ENCODE measurements at regions not wholly inside any gene's neighbourhood (a gene's known extent, or its start where the extent isn't known, plus 50 kb on each side); places are given as distances from the start of the nearest gene placed in this dataset.

GRCh38 chr3:20811006-20811405, 625.0 kb upstream of the SGO1 start:
- H3K36me3 Mint-ChIP-seq (ENCODE audit: insufficient read depth in 1 of 3, low read depth in 3 of 3), result no peaks in the 10 kb centered on the region
- Histone ChIP-seq H2BK12ac (ENCODE audit: insufficient read length, low read depth, low read length) (no peak overlapping the region), H3K9me3 (ENCODE audit: control insufficient read depth, low read depth, low read length) (no peaks in the 10 kb centered on the region), H2AFZ (ENCODE audit: low read length) (no peak overlapping the region), H3K23me2 (ENCODE audit: insufficient read length, low read depth, low read length, poor library complexity, severe bottlenecking) (no peaks in the 10 kb centered on the region), H4K20me1 (ENCODE audit: control insufficient read depth, insufficient read depth, insufficient read length) (no peaks in the 10 kb centered on the region), H2AK5ac (ENCODE audit: insufficient read length, low read length) (no peak overlapping the region), H3K9ac (ENCODE audit: extremely low read depth, insufficient read length, low read length) (no peak overlapping the region), H2BK15ac (ENCODE audit: low read depth, low read length) (no peak overlapping the region), H3T11ph (ENCODE audit: low read length) (no peak overlapping the region), H3K79me1 (ENCODE audit: insufficient read depth, low read depth, low read length, poor library complexity, severe bottlenecking) (no peaks in the 10 kb centered on the region), H3K14ac (ENCODE audit: insufficient read depth, low read length) (no peak overlapping the region), H2BK120ac (ENCODE audit: low read depth, low read length, poor library complexity, severe bottlenecking) (no peak overlapping the region), H4K5ac (ENCODE audit: insufficient read length, low read depth, low read length) (no peak overlapping the region), H4K8ac (replicated peaks; ENCODE audit: insufficient read length, low read depth, low read length) (no peak overlapping the region), H3K27me3 (ENCODE audit: insufficient read depth, low read length) (no peaks in the 10 kb centered on the region), H2BK5ac (ENCODE audit: insufficient read length, low read length) (no peak overlapping the region), H2BK20ac (ENCODE audit: low read depth, low read length, poor library complexity, severe bottlenecking) (no peak overlapping the region), H3K56ac (ENCODE audit: insufficient read length, low read depth, low read length) (no peak overlapping the region), H4K91ac (ENCODE audit: insufficient read length, low read depth, low read length) (no peak overlapping the region), H3K18ac (ENCODE audit: insufficient read length, low read depth, low read length) (no peak overlapping the region), H3K23ac (ENCODE audit: insufficient read length, low read depth, low read length) (no peak overlapping the region), H3K79me2 (ENCODE audit: insufficient read depth, low read length) (no peaks in the 10 kb centered on the region), H3K27ac (ENCODE audit: insufficient read length, low read depth, low read length) (no peak overlapping the region), H3K4ac (ENCODE audit: low read depth, low read length) (no peak overlapping the region), H3K4me1 (ENCODE audit: insufficient read depth, low read length) (no peaks in the 10 kb centered on the region), H3K4me2 (ENCODE audit: insufficient read depth, insufficient read length, low read length) (no peak overlapping the region)
- H3K4me3 Mint-ChIP-seq, result no peak overlapping the region
- TF ChIP-seq CTCF (conservative IDR thresholded peaks at IDR 0.05), result no peak
- no peak overlapping the region for H3K27ac Mint-ChIP-seq
- no peak for DNase-seq
- peaks cover 4% of the 10 kb centered on the region in 2 experiments; a peak in 1 of 4 replicates for H3K4me1 Mint-ChIP-seq
- H3K27me3 Mint-ChIP-seq (ENCODE audit: low read depth), result no peaks in the 10 kb centered on the region
- no peaks in the 10 kb centered on the region for H3K9me3 Mint-ChIP-seq
- WGBS (ENCODE audit: extremely low coverage, insufficient read length, low lambda C conversion rate), result no CpG with 5 or more reads among the region's 2 CpGs

Measured in H9 (cell line).